ENCODE measurements at regions not wholly inside any gene's neighbourhood (a gene's known extent, or its start where the extent isn't known, plus 50 kb on each side); places are given as distances from the start of the nearest gene placed in this dataset.

- no peak for FAIRE-seq
Measured at GRCh38 chr21:20308586-20309315, 689.5 kb upstream of the NCAM2 start.

GRCh38 chr21:20311234-20311787, 686.9 kb upstream of the NCAM2 start:
- FAIRE-seq = no peak

GRCh38 chr21:20313013-20313412, 685.2 kb upstream of the NCAM2 start:
- FAIRE-seq = no peak

- no peak for FAIRE-seq
Measured at GRCh38 chr21:20315042-20315441, 683.2 kb upstream of the NCAM2 start.

GRCh38 chr21:20329636-20330035, 668.6 kb upstream of the NCAM2 start:
- FAIRE-seq = no peak

- no peak for FAIRE-seq
Measured at GRCh38 chr21:20330652-20331051, 667.6 kb upstream of the NCAM2 start.

- no peak for FAIRE-seq
Measured at GRCh38 chr21:20334585-20334984, 663.6 kb upstream of the NCAM2 start.

- FAIRE-seq = no peak
Measured at GRCh38 chr21:20341431-20341830, 656.8 kb upstream of the NCAM2 start.

- no peak for FAIRE-seq
Measured at GRCh38 chr21:20343186-20343585, 655.0 kb upstream of the NCAM2 start.

- no peak for FAIRE-seq
Measured at GRCh38 chr21:20351138-20351537, 647.1 kb upstream of the NCAM2 start.

GRCh38 chr21:20353351-20353750, 644.9 kb upstream of the NCAM2 start:
- FAIRE-seq = no peak

- FAIRE-seq = no peak
Measured at GRCh38 chr21:20373031-20373430, 625.2 kb upstream of the NCAM2 start.

GRCh38 chr21:20377250-20377649, 621.0 kb upstream of the NCAM2 start:
- no peak for FAIRE-seq

- no peak for FAIRE-seq
Measured at GRCh38 chr21:20388400-20388799, 609.8 kb upstream of the NCAM2 start.

GRCh38 chr21:20396798-20397197, 601.4 kb upstream of the NCAM2 start:
- no peak for FAIRE-seq

- no peak for FAIRE-seq
Measured at GRCh38 chr21:20404915-20405314, 593.3 kb upstream of the NCAM2 start.

GRCh38 chr21:20418353-20418752, 579.9 kb upstream of the NCAM2 start:
- no peak for FAIRE-seq

- no peak for FAIRE-seq
Measured at GRCh38 chr21:20419772-20420171, 578.4 kb upstream of the NCAM2 start.

- FAIRE-seq = no peak
Measured at GRCh38 chr21:20424943-20425342, 573.3 kb upstream of the NCAM2 start.

GRCh38 chr21:20425856-20426255, 572.4 kb upstream of the NCAM2 start:
- FAIRE-seq = no peak

GRCh38 chr21:20440338-20440737, 557.9 kb upstream of the NCAM2 start:
- FAIRE-seq = no peak

GRCh38 chr21:20443558-20444155, 554.6 kb upstream of the NCAM2 start:
- no peak for FAIRE-seq

GRCh38 chr21:20445971-20446370, 552.2 kb upstream of the NCAM2 start:
- FAIRE-seq = no peak

- FAIRE-seq = no peak
Measured at GRCh38 chr21:20451046-20451445, 547.2 kb upstream of the NCAM2 start.

GRCh38 chr21:20452935-20453334, 545.3 kb upstream of the NCAM2 start:
- FAIRE-seq = no peak

Measured in A204.1 (cell line).